Fibroblast of lung (primary cell): ENCODE measurements at regions not wholly inside any gene's neighbourhood (a gene's known extent, or its start where the extent isn't known, plus 50 kb on each side); places are given as distances from the start of the nearest gene placed in this dataset.
"Not testable (repeated sequence)": the region's sequence is repeated elsewhere in the genome, so short reads cannot be mapped to it uniquely, and the experiment has no call there.

Experiments used
- DNase-seq, 2 donors: peaks; one replicate each; pipeline versions ENCODE4 v3.0.0 to v3.0.0-alpha.2; 2010; ENCODE audit warnings: low read depth in 2 of 2
- H2AFZ ChIP-seq: 2 replicates; pipeline ENCODE4 v1.5.1; 2012; ENCODE audit warnings: low read length, control low read depth, inconsistent platforms
- H3K27ac ChIP-seq: 2 replicates; pipeline ENCODE4 v1.5.1; 2011; ENCODE audit warnings: low read length, control low read depth; ENCODE audit not compliant: insufficient read depth
- H3K27me3 ChIP-seq: 2 replicates; pipeline ENCODE4 v1.5.1; 2011; ENCODE audit warnings: mild to moderate bottlenecking, low read length; ENCODE audit not compliant: control insufficient read depth, insufficient read depth
- H3K36me3 ChIP-seq: 2 replicates; pipeline ENCODE4 v1.5.1; 2011; ENCODE audit warnings: low read length; ENCODE audit not compliant: control insufficient read depth, insufficient read depth
- H3K4me1 ChIP-seq: 2 replicates; pipeline ENCODE4 v1.5.1; 2011; ENCODE audit warnings: low read length; ENCODE audit not compliant: control insufficient read depth, insufficient read depth; ENCODE audit errors: extremely low read depth
- H3K4me2 ChIP-seq: 2 replicates; pipeline ENCODE4 v1.5.1; 2011; ENCODE audit warnings: low read length, control low read depth; ENCODE audit not compliant: insufficient read depth; ENCODE audit errors: extremely low read depth
- H3K4me3 ChIP-seq, 4 experiments: fragments of 200-600 bp in 1 of 4; sonication (generic) in 1 of 4; replicated peaks in 1 of 4; 2 replicates each; pipeline ENCODE4 v1.5.1; 2011 to 2016; ENCODE audit warnings: low read length in 4 of 4, low read depth in 3 of 4, mild to moderate bottlenecking in 3 of 4, control low read depth in 2 of 4, inconsistent platforms in 1 of 4, mixed read lengths in 1 of 4; ENCODE audit not compliant: insufficient read depth in 1 of 4; ENCODE audit errors: control extremely low read depth in 1 of 4
- H3K79me2 ChIP-seq: 2 replicates; pipeline ENCODE4 v1.5.1; 2012; ENCODE audit warnings: mild to moderate bottlenecking, low read length, inconsistent platforms; ENCODE audit not compliant: control insufficient read depth, insufficient read depth
- H3K9ac ChIP-seq: 2 replicates; pipeline ENCODE4 v1.5.1; 2011; ENCODE audit warnings: mild to moderate bottlenecking, low read length, control low read depth; ENCODE audit not compliant: insufficient read depth
- H3K9me3 ChIP-seq: 2 replicates; pipeline ENCODE4 v1.5.1; 2012; ENCODE audit warnings: low read depth, low read length; ENCODE audit not compliant: control insufficient read depth, insufficient read depth
- H4K20me1 ChIP-seq: 2 replicates; pipeline ENCODE4 v1.5.1; 2011; ENCODE audit warnings: low read length; ENCODE audit not compliant: control insufficient read depth, insufficient read depth; ENCODE audit errors: extremely low read depth

DNA sequence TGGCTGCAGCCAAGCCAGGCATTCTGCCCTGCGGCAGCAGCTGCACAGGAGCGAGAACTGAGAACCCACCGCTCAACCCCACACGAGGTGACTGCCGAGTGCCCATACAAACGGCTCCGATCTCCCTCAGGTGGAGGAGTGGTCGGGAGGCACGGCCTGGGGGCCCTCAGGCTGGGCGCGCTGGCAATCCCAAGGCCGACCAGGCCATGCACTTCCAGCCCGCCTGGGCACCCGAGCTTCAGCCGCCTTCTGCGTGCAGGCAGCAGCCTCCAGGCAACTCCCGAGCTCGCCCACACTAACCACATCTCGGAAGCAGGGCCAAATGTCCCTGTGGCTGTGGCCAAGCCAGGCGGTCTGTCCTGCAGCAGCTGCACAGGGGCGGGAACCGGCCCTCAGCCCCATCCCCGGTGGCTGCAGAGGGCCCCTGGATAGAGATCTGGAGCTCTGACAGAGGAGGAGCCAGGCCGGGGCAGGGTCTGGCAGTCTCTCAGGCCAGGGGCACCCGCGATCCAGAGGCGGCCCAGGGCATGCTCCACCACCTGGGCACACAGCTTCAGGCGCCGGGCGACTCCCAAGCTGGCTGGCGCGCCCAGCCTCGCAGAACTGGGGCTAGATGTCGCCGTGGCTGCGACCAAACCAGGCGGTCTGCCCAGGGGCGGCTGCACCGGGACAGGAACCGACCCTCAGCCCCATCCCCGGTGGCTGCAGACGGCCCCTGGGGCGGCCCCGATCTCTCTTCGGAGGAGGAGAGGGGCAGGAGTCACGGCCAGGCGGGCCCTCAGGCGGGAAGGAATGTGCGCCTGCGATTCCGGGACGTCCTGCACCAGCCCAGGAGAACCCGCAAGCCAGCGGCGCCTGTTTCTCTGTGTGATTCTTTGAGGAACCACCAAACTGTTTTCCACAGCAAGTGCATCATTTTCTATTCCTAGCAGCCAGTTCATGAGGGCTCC lies 538.0 kb downstream of the CWH43 start:
- H4K20me1 ChIP-seq, H3K36me3 ChIP-seq, H3K4me1 ChIP-seq, H3K27ac ChIP-seq, H3K9me3 ChIP-seq, H3K4me2 ChIP-seq, H3K4me3 ChIP-seq, H3K9ac ChIP-seq, H2AFZ ChIP-seq, H3K79me2 ChIP-seq, DNase-seq, H3K27me3 ChIP-seq: not testable (repeated sequence)

DNA sequence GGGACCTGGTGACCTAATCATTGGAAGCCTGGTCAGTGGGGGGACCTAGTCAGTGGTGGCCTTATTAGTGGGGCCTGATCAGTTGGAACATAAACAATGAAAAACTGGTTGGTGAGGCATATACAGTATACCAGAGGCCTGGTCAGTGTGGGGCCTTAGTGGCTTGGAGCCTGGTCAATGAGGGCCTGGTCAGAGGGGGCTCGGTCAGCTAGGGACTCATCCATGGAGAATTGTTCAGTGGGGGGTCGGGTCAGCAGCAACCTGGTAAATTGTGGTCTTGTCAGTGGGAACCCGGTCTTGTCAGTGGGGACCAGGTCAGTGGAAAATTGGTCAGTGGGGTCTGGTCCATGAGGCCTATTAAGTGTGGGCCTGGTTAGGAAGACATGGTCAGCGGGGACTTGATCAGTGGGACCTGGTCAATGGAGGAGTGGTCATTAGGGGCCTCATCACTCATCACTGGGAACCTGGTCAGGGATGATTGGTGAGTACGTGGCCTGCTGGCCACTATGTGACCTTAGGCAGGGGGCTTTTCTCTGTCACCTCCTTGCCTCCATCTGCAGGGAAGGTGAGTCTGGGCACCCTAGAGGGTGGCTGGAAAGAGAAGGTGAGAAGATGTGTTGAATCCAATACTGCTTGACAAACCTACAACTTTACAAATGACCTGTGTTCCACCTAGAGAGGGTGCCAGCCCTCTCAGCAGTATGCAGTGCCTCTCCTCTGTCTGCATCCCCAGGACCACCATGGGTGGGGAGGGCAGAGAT lies 573.0 kb downstream of the CWH43 start:
- DNase-seq, H3K4me1 ChIP-seq, H3K36me3 ChIP-seq, H3K4me2 ChIP-seq, H3K79me2 ChIP-seq, H3K9ac ChIP-seq, H3K27me3 ChIP-seq, H3K27ac ChIP-seq, H4K20me1 ChIP-seq, H3K9me3 ChIP-seq, H3K4me3 ChIP-seq, H2AFZ ChIP-seq: not testable (repeated sequence)

DNA sequence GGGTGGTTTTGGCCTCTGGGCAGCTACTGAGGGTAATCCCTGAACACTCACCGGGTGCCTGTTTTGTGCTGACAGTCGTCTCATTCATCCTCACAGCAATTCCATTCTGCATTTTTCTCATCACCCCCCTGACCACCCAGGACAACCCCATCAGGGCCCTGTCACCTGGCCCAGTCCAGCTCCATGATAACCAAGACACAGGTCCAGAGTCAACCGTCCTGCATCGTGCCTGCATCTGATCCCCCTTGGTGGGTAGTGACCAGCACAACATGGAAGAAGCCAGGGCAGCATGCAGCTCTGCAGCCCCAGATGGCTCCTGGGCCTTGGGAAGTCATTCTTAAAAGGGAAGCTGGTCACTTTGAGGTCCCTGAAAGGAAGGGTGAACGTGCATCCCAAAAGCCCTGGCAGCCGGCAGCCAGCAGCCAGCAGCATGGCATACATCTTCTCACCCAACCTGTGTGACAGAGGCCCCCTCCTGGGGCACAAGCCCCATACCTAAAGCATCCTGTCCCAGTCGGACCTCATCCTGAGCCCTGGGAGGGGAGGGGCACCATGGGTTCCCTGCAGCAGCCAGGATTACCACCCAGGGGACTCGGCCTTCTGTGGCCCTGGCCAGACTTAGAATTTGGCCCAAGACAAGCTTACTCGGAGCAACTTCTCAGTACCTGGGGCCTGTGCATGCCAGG lies 574.2 kb downstream of the CWH43 start:
- not testable (repeated sequence) for H3K27ac ChIP-seq, H3K9ac ChIP-seq, H3K4me3 ChIP-seq, H2AFZ ChIP-seq, H3K4me1 ChIP-seq, H3K36me3 ChIP-seq, H3K4me2 ChIP-seq, DNase-seq, H3K9me3 ChIP-seq, H3K27me3 ChIP-seq, H4K20me1 ChIP-seq, H3K79me2 ChIP-seq

DNA sequence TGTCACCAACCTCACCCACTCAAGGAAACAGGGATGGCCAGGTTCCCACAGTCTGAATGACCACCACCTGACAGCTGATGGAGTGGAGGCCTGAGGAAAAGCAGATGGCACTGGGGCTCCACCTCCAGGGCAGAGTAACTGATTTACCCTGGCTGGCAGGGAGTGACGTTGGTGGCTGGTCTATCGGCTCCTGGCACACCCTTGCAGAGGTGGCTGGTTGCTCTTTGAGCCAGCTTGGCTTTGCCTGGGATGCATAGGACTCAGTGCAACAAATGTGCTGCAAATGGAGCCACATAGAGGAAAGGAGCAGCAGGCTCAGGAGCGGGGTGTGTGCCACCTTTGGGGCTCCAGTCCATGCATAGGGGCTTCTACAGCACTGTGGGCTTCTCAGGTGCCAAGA lies 574.8 kb downstream of the CWH43 start:
- H3K9me3 ChIP-seq, DNase-seq, H4K20me1 ChIP-seq, H3K4me3 ChIP-seq, H2AFZ ChIP-seq, H3K9ac ChIP-seq, H3K27me3 ChIP-seq, H3K4me2 ChIP-seq, H3K36me3 ChIP-seq, H3K4me1 ChIP-seq, H3K79me2 ChIP-seq, H3K27ac ChIP-seq: not testable (repeated sequence)

DNA sequence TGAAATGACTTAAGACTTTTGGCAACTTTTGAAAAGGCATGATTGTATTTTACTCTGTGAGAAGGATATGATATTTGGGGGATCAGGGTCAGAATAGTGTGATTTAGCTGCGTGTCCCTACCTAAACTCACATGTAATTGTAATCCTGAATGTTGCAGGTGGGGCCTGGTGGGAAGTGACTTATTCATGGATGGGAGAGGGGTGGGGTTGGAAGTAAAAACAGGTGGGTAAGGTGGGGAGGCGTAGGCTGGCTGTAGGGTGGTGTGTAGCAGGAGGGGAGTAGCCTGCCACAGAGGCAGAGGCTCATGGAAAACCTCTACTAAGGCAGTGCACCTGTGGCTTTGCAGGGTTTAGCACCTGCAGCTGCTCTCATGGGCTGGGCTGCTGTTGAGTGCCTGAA lies 584.2 kb downstream of the CWH43 start:
- not testable (repeated sequence) for H4K20me1 ChIP-seq, H2AFZ ChIP-seq, H3K36me3 ChIP-seq, H3K4me2 ChIP-seq, H3K4me3 ChIP-seq, DNase-seq, H3K9me3 ChIP-seq, H3K9ac ChIP-seq, H3K27me3 ChIP-seq, H3K4me1 ChIP-seq, H3K79me2 ChIP-seq, H3K27ac ChIP-seq

GRCh38 chr4:49573666-49574215 lies 587.7 kb downstream of the CWH43 start:
- H3K4me3 ChIP-seq, H3K79me2 ChIP-seq, H3K27me3 ChIP-seq, DNase-seq, H3K9ac ChIP-seq, H3K9me3 ChIP-seq, H3K36me3 ChIP-seq, H3K4me1 ChIP-seq, H2AFZ ChIP-seq, H3K4me2 ChIP-seq, H3K27ac ChIP-seq, H4K20me1 ChIP-seq: not testable (repeated sequence)
